Thyroid gland (tissue), 4 donors: ENCODE measurements at regions not wholly inside any gene's neighbourhood (a gene's known extent, or its start where the extent isn't known, plus 50 kb on each side); places are given as distances from the start of the nearest gene placed in this dataset.

ENCODE experiments used
- POLR2A ChIP-seq, 2 donors: fragments of 450-650 bp; IDR thresholded peaks; one replicate each; pipeline ENCODE4 v1.6.1; 2017; ENCODE audit warnings: antibody characterized with exemption in 2 of 2, mild to moderate bottlenecking in 2 of 2, moderate library complexity in 1 of 2
- TF ChIP-seq, protein P1 (sequence below), 6 experiments: fragments of 200-600 bp in 3 of 6; fragments of 450-650 bp in 3 of 6; sonication (generic) in 3 of 6; IDR thresholded peaks; one replicate each; pipeline ENCODE4 v1.5.1; 2016 to 2019; ENCODE audit warnings: antibody characterized with exemption in 6 of 6, mild to moderate bottlenecking in 2 of 6, inconsistent platforms in 1 of 6, moderate library complexity in 1 of 6

DNA sequence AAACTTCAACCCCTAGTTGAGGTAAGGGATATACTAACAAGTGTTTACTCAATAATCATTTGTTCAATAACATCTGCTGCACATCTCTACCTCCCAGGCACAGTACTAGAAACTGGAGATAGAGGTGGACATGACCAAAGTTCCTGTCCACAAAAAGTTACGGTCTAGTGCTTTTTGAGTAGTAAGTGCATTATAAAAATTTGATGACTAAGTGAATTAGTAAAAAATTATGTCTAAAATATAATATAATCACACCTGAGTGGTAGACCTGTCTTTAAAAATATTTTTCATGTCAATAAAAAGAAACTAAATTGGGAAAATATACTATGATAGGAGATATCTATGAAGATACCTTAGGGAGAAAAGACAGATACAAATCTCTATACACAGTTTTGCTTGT, 121.5 kb upstream of the FHIT start:
- TF ChIP-seq, protein P1, sequence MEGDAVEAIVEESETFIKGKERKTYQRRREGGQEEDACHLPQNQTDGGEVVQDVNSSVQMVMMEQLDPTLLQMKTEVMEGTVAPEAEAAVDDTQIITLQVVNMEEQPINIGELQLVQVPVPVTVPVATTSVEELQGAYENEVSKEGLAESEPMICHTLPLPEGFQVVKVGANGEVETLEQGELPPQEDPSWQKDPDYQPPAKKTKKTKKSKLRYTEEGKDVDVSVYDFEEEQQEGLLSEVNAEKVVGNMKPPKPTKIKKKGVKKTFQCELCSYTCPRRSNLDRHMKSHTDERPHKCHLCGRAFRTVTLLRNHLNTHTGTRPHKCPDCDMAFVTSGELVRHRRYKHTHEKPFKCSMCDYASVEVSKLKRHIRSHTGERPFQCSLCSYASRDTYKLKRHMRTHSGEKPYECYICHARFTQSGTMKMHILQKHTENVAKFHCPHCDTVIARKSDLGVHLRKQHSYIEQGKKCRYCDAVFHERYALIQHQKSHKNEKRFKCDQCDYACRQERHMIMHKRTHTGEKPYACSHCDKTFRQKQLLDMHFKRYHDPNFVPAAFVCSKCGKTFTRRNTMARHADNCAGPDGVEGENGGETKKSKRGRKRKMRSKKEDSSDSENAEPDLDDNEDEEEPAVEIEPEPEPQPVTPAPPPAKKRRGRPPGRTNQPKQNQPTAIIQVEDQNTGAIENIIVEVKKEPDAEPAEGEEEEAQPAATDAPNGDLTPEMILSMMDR (IDR thresholded peaks at IDR 0.05), result no peak
- no peak for TF ChIP-seq POLR2A (IDR thresholded peaks at IDR 0.05)
